HL-60 (cell line): ENCODE measurements at regions not wholly inside any gene's neighbourhood (a gene's known extent, or its start where the extent isn't known, plus 50 kb on each side); places are given as distances from the start of the nearest gene placed in this dataset.

Experiments
- DNase-seq, 2 experiments: peaks; one replicate each; pipeline ENCODE4 v3.0.0-alpha.2; 2010 to 2020; ENCODE audit warnings: low read depth in 1 of 2, low spot score in 1 of 2
- H3K27ac ChIP-seq: fragments of 250-450 bp; sonication (Bioruptor Pico); replicated peaks from 2 replicates; pipeline ENCODE4 v1.5.1; 2020; ENCODE audit warnings: mild to moderate bottlenecking, moderate library complexity
- H3K27me3 ChIP-seq: fragments of 250-450 bp; sonication (Bioruptor Pico); 2 replicates; pipeline ENCODE4 v1.5.1; 2021; ENCODE audit warnings: mild to moderate bottlenecking, moderate library complexity; ENCODE audit not compliant: insufficient read depth, poor library complexity, severe bottlenecking
- H3K4me3 ChIP-seq: replicated peaks from 2 replicates; pipeline ENCODE4 v1.5.1; 2011; ENCODE audit warnings: mild to moderate bottlenecking, control low read depth, low read length; ENCODE audit not compliant: insufficient read depth
- GABPA ChIP-seq: IDR thresholded peaks from 2 replicates; pipeline ENCODE4 v1.6.1; 2012; ENCODE audit warnings: low read depth
- POLR2AphosphoS5 ChIP-seq: IDR thresholded peaks from 2 replicates; pipeline ENCODE4 v1.6.1; 2012; ENCODE audit warnings: low read depth
- SPI1 ChIP-seq: IDR thresholded peaks from 2 replicates; pipeline ENCODE4 v1.6.1; 2012; ENCODE audit warnings: low read depth, mild to moderate bottlenecking, borderline replicate concordance
- TF ChIP-seq, protein P1 (sequence below): IDR thresholded peaks from one replicate; pipeline ENCODE4 v1.5.1; 2011; ENCODE audit warnings: low read length, control low read depth, inconsistent platforms; ENCODE audit not compliant: insufficient read depth
- TF ChIP-seq, protein P2 (sequence below): IDR thresholded peaks from 2 replicates; pipeline ENCODE4 v1.6.1; 2012; ENCODE audit warnings: low read depth; ENCODE audit not compliant: insufficient replicate concordance

- H3K4me3 ChIP-seq, result no peak overlapping the region
- TF ChIP-seq, protein P1, sequence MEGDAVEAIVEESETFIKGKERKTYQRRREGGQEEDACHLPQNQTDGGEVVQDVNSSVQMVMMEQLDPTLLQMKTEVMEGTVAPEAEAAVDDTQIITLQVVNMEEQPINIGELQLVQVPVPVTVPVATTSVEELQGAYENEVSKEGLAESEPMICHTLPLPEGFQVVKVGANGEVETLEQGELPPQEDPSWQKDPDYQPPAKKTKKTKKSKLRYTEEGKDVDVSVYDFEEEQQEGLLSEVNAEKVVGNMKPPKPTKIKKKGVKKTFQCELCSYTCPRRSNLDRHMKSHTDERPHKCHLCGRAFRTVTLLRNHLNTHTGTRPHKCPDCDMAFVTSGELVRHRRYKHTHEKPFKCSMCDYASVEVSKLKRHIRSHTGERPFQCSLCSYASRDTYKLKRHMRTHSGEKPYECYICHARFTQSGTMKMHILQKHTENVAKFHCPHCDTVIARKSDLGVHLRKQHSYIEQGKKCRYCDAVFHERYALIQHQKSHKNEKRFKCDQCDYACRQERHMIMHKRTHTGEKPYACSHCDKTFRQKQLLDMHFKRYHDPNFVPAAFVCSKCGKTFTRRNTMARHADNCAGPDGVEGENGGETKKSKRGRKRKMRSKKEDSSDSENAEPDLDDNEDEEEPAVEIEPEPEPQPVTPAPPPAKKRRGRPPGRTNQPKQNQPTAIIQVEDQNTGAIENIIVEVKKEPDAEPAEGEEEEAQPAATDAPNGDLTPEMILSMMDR, result no peak
- no peak for TF ChIP-seq SPI1
- no peak for DNase-seq
- no peaks in the 10 kb centered on the region for H3K27me3 ChIP-seq
- no peak overlapping the region for H3K27ac ChIP-seq
Measured at GRCh38 chr21:16620786-16621320, 891.1 kb downstream of the USP25 start.

DNA sequence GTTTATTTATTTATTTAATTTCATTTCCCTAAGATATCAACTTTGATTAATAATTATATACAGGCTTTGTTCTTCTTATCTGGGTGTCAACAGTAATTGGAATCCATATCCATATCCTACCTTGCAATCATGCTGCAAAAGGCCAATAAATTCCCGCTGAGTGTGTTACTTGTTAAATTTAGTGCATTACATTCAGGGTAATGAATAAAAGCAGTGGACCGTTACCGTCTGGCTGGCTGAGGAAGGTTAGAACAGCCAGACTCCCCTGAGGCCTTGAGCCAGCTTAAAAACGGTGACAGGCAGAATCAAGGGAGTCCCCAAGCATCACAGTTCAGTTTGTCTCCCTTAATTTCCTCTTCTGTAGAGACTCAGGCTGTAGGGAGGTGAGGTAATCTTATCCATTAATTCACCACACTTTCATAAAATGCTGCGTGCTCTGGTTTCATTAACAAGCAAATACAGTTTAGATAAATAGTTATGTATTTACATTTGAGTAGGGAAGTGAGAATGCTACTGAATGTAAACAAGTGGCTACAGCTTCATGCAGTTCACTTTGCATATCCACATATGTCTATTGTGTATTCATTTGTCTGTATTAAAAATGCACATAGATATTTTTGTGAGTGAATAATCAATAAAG is 888.2 kb upstream of the CXADR start:
- TF ChIP-seq, protein P1, result no peak
- TF ChIP-seq GABPA, result no peak
- TF ChIP-seq, protein P2, sequence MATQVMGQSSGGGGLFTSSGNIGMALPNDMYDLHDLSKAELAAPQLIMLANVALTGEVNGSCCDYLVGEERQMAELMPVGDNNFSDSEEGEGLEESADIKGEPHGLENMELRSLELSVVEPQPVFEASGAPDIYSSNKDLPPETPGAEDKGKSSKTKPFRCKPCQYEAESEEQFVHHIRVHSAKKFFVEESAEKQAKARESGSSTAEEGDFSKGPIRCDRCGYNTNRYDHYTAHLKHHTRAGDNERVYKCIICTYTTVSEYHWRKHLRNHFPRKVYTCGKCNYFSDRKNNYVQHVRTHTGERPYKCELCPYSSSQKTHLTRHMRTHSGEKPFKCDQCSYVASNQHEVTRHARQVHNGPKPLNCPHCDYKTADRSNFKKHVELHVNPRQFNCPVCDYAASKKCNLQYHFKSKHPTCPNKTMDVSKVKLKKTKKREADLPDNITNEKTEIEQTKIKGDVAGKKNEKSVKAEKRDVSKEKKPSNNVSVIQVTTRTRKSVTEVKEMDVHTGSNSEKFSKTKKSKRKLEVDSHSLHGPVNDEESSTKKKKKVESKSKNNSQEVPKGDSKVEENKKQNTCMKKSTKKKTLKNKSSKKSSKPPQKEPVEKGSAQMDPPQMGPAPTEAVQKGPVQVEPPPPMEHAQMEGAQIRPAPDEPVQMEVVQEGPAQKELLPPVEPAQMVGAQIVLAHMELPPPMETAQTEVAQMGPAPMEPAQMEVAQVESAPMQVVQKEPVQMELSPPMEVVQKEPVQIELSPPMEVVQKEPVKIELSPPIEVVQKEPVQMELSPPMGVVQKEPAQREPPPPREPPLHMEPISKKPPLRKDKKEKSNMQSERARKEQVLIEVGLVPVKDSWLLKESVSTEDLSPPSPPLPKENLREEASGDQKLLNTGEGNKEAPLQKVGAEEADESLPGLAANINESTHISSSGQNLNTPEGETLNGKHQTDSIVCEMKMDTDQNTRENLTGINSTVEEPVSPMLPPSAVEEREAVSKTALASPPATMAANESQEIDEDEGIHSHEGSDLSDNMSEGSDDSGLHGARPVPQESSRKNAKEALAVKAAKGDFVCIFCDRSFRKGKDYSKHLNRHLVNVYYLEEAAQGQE, result no peak
- no peak for TF ChIP-seq POLR2AphosphoS5
- no peak for DNase-seq
- Histone ChIP-seq H3K27me3 (no peaks in the 10 kb centered on the region), H3K27ac (no peak overlapping the region), H3K4me3 (no peak overlapping the region)

- H3K27me3 ChIP-seq, result no peaks in the 10 kb centered on the region
- no peak for DNase-seq
- no peak overlapping the region for H3K27ac ChIP-seq
- TF ChIP-seq, protein P1, result no peak
- TF ChIP-seq, protein P2, result no peak
- no peak for TF ChIP-seq GABPA
- no peak for TF ChIP-seq POLR2AphosphoS5
- no peak for TF ChIP-seq SPI1
- H3K4me3 ChIP-seq, result no peak overlapping the region
Measured at GRCh38 chr21:16625491-16625890, 887.4 kb upstream of the CXADR start.
